ENCODE measurements at regions not wholly inside any gene's neighbourhood (a gene's known extent, or its start where the extent isn't known, plus 50 kb on each side); places are given as distances from the start of the nearest gene placed in this dataset.
A peak's percentile ranks its signal among the peaks of the same experiment; 100 is the strongest.

- DNase-seq: peak; percentile 80
Measured at GRCh38 chr2:239756790-239757760, 268.1 kb downstream of the NDUFA10 start.

- DNase-seq: no peak
Measured at GRCh38 chr2:239756031-239756789, 268.9 kb downstream of the NDUFA10 start.

GRCh38 chr2:239753401-239753837 is 271.7 kb downstream of the NDUFA10 start:
- DNase-seq: no peak

- no peak for DNase-seq
Measured at GRCh38 chr2:239752951-239753350, 272.2 kb downstream of the NDUFA10 start.

GRCh38 chr2:239751679-239752355 is 273.3 kb downstream of the NDUFA10 start:
- DNase-seq: peak; percentile 81

- DNase-seq: no peak
Measured at GRCh38 chr2:239750929-239751678, 274.0 kb downstream of the NDUFA10 start.

- no peak for DNase-seq
Measured at GRCh38 chr2:239750045-239750835, 274.9 kb downstream of the NDUFA10 start.

- DNase-seq: no peak
Measured at GRCh38 chr2:239749272-239749873, 275.8 kb downstream of the NDUFA10 start.

GRCh38 chr2:239748811-239749210 is 276.3 kb downstream of the NDUFA10 start:
- DNase-seq: no peak

- DNase-seq: no peak
Measured at GRCh38 chr2:239747771-239748170, 277.4 kb downstream of the NDUFA10 start.

GRCh38 chr2:239747274-239747673 is 277.9 kb downstream of the NDUFA10 start:
- no peak for DNase-seq

- DNase-seq: no peak
Measured at GRCh38 chr2:239746559-239747246, 278.4 kb downstream of the NDUFA10 start.

GRCh38 chr2:239745386-239746227 is 279.5 kb downstream of the NDUFA10 start:
- DNase-seq: no peak

GRCh38 chr2:239744706-239745340 is 280.3 kb downstream of the NDUFA10 start:
- no peak for DNase-seq

- no peak for DNase-seq
Measured at GRCh38 chr2:239743206-239743605, 281.9 kb downstream of the NDUFA10 start.

GRCh38 chr2:239742377-239742776 is 282.8 kb downstream of the NDUFA10 start:
- DNase-seq: no peak

- DNase-seq: no peak
Measured at GRCh38 chr2:239739206-239739605, 285.9 kb downstream of the NDUFA10 start.

- no peak for DNase-seq
Measured at GRCh38 chr2:239738159-239738558, 287.0 kb downstream of the NDUFA10 start.

- no peak for DNase-seq
Measured at GRCh38 chr2:239737144-239737463, 288.0 kb downstream of the NDUFA10 start.

All from femur (tissue), 1 donor.